ENCODE measurements at regions not wholly inside any gene's neighbourhood (a gene's known extent, or its start where the extent isn't known, plus 50 kb on each side); places are given as distances from the start of the nearest gene placed in this dataset.

DNA sequence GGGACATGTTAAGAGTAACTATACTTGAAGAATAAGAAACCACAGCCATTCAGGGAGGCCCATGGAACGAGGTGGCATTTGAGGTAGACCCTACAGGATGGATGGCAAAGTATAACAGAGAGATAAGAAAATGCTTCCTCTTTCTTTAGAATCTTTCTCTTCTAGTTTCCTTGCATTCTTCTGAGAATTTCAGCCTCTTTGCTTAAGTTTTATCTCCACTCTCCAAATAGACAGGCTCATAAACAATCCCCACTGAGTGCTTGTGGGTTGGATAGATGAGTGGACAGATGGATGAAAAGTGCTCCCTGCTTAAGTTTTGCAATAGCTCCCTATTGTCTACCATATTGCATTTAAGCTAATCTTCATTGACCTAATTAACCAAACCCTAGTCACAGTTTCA lies 103.7 kb downstream of the MEX3B start:
- TF ChIP-seq, protein P1, sequence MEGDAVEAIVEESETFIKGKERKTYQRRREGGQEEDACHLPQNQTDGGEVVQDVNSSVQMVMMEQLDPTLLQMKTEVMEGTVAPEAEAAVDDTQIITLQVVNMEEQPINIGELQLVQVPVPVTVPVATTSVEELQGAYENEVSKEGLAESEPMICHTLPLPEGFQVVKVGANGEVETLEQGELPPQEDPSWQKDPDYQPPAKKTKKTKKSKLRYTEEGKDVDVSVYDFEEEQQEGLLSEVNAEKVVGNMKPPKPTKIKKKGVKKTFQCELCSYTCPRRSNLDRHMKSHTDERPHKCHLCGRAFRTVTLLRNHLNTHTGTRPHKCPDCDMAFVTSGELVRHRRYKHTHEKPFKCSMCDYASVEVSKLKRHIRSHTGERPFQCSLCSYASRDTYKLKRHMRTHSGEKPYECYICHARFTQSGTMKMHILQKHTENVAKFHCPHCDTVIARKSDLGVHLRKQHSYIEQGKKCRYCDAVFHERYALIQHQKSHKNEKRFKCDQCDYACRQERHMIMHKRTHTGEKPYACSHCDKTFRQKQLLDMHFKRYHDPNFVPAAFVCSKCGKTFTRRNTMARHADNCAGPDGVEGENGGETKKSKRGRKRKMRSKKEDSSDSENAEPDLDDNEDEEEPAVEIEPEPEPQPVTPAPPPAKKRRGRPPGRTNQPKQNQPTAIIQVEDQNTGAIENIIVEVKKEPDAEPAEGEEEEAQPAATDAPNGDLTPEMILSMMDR (IDR thresholded peaks at IDR 0.05; ENCODE audit: borderline replicate concordance, extremely low read depth, low read length, poor library complexity, severe bottlenecking): no peak
- no peak for TF ChIP-seq EZH2 (IDR thresholded peaks at IDR 0.05; ENCODE audit: borderline replicate concordance, low read depth, low read length, severe bottlenecking)

All from DND-41 (cell line).